ENCODE measurements at regions not wholly inside any gene's neighbourhood (a gene's known extent, or its start where the extent isn't known, plus 50 kb on each side); places are given as distances from the start of the nearest gene placed in this dataset.

- Histone ChIP-seq H3K9me3 (ENCODE audit: insufficient read depth in 2 of 2, low read depth in 1 of 2, low read length in 1 of 2) (no peaks in the 10 kb centered on the region), H3K18ac (ENCODE audit: extremely low read depth, low read length) (no peak overlapping the region), H3K56ac (replicated peaks; ENCODE audit: insufficient read length, low read depth, low read length) (no peak overlapping the region), H3K14ac (ENCODE audit: insufficient read length) (no peak overlapping the region), H3K36me3 (ENCODE audit: control insufficient read depth in 2 of 4, insufficient read depth in 4 of 4, low read length in 3 of 4) (no peaks in the 10 kb centered on the region), H2BK12ac (ENCODE audit: low read depth, low read length) (no peak overlapping the region), H3K4me2 (ENCODE audit: insufficient read depth in 1 of 2, low read depth in 2 of 2, low read length in 2 of 2) (no peak overlapping the region), H4K91ac (replicated peaks; ENCODE audit: insufficient read length, low read length) (no peak overlapping the region), H3K79me1 (ENCODE audit: low read depth, low read length) (no peaks in the 10 kb centered on the region), H3K4me3 (ENCODE audit: extremely low read depth in 1 of 4, insufficient read depth in 2 of 4, low read depth in 3 of 4, low read length in 4 of 4) (no peak overlapping the region), H2BK15ac (ENCODE audit: low read length) (no peak overlapping the region), H4K8ac (ENCODE audit: extremely low read depth, insufficient read depth, low read length) (no peak overlapping the region), H4K20me1 (replicated peaks in 1 of 2; ENCODE audit: control insufficient read depth in 1 of 2, insufficient read depth in 2 of 2, low read length in 2 of 2) (no peaks in the 10 kb centered on the region), H3K27ac (ENCODE audit: low read depth, low read length) (no peak overlapping the region), H2AK5ac (ENCODE audit: low read depth, low read length) (no peak overlapping the region), H2BK5ac (ENCODE audit: low read depth, low read length) (no peak overlapping the region), H2BK20ac (ENCODE audit: low read length) (no peak overlapping the region), H3K4ac (replicated peaks; ENCODE audit: insufficient read length, low read depth, low read length) (no peak overlapping the region), H3K27me3 (replicated peaks in 1 of 4; ENCODE audit: control insufficient read depth in 3 of 4, extremely low read depth in 1 of 4, insufficient read depth in 3 of 4, low read length in 3 of 4) (no peaks in the 10 kb centered on the region), H3K23ac (ENCODE audit: insufficient read length) (no peak overlapping the region), H3K4me1 (replicated peaks in 1 of 4; ENCODE audit: control insufficient read depth in 3 of 4, insufficient read depth in 4 of 4, low read length in 3 of 4) (no peaks in the 10 kb centered on the region), H2AFZ (ENCODE audit: low read length) (no peak overlapping the region), H3K9ac (replicated peaks in 1 of 4; ENCODE audit: extremely low read depth in 1 of 4, low read depth in 3 of 4, low read length in 3 of 4) (no peak overlapping the region), H4K5ac (ENCODE audit: insufficient read length, low read depth, low read length) (no peak overlapping the region), H3K79me2 (ENCODE audit: control insufficient read depth in 1 of 2, insufficient read depth in 2 of 2, low read length in 2 of 2) (no peaks in the 10 kb centered on the region), H2BK120ac (replicated peaks; ENCODE audit: low read depth, low read length) (no peak overlapping the region), H3K23me2 (ENCODE audit: low read depth, low read length) (no peaks in the 10 kb centered on the region)
- FAIRE-seq (no peak), DNase-seq (ENCODE audit: low read depth in 1 of 2, low spot score in 2 of 2) (no peak)
- POLR2A ChIA-PET (ENCODE audit: partially characterized antibody), result no interaction called here
- CTCF ChIA-PET (ENCODE audit: partially characterized antibody), result no interaction called here
- TF ChIP-seq JUND (IDR thresholded peaks at IDR 0.05; ENCODE audit: low read length) (no peak), PHF8 (conservative IDR thresholded peaks at IDR 0.05; ENCODE audit: low read depth, low read length) (no peak), NRF1 (IDR thresholded peaks at IDR 0.05; ENCODE audit: low read depth, low read length) (no peak), TBP (IDR thresholded peaks at IDR 0.05; ENCODE audit: low read depth, low read length) (no peak), CEBPB (IDR thresholded peaks at IDR 0.05; ENCODE audit: low read depth, low read length) (no peak), EGR1 (IDR thresholded peaks at IDR 0.05; ENCODE audit: borderline replicate concordance, low read depth, low read length) (no peak), RXRA (IDR thresholded peaks at IDR 0.05; ENCODE audit: insufficient read depth, low read depth, low read length) (no peak), TAF1 (IDR thresholded peaks at IDR 0.05; ENCODE audit: low read depth, low read length) (no peak), ATF3 (IDR thresholded peaks at IDR 0.05; ENCODE audit: insufficient read depth, low read depth, low read length) (no peak), RNF2 (IDR thresholded peaks at IDR 0.05; ENCODE audit: borderline replicate concordance, low read depth, low read length, missing control alignments, poor library complexity, severe bottlenecking) (no peak), TAF7 (optimal IDR thresholded peaks at IDR 0.05; ENCODE audit: borderline replicate concordance, low read depth, low read length) (no peak), SUZ12 (IDR thresholded peaks at IDR 0.05; ENCODE audit: low read length) (no peak), GABPA (IDR thresholded peaks at IDR 0.05; ENCODE audit: borderline replicate concordance, insufficient read depth, low read length) (no peak)
- TF ChIP-seq, protein P1, sequence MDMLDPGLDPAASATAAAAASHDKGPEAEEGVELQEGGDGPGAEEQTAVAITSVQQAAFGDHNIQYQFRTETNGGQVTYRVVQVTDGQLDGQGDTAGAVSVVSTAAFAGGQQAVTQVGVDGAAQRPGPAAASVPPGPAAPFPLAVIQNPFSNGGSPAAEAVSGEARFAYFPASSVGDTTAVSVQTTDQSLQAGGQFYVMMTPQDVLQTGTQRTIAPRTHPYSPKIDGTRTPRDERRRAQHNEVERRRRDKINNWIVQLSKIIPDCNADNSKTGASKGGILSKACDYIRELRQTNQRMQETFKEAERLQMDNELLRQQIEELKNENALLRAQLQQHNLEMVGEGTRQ (IDR thresholded peaks at IDR 0.05; ENCODE audit: low read length), result no peak
Measured at GRCh38 chr2:201542291-201542690, 90.8 kb downstream of the STRADB start.
